ENCODE measurements at regions not wholly inside any gene's neighbourhood (a gene's known extent, or its start where the extent isn't known, plus 50 kb on each side); places are given as distances from the start of the nearest gene placed in this dataset.

- H3F3A ChIP-seq (ENCODE audit: control insufficient read depth, insufficient read depth): no peaks in the 10 kb centered on the region
- peaks cover 5% of the 10 kb centered on the region; the same call in 1 of the 2 replicates for H3K9me3 ChIP-seq (ENCODE audit: control insufficient read depth, insufficient read depth, low read length)
- H4K20me1 ChIP-seq (ENCODE audit: control insufficient read depth, insufficient read depth, low read depth, low read length): no peaks in the 10 kb centered on the region
- H3K27me3 ChIP-seq (ENCODE audit: control insufficient read depth, low read length): no peaks in the 10 kb centered on the region
- H3K79me2 ChIP-seq (ENCODE audit: control insufficient read depth, low read length): no peaks in the 10 kb centered on the region
- H3K36me3 ChIP-seq (ENCODE audit: control insufficient read depth, low read length): no peaks in the 10 kb centered on the region
- H3K4me1 ChIP-seq (ENCODE audit: control insufficient read depth, low read length): no peaks in the 10 kb centered on the region
- H3K4me2 ChIP-seq (ENCODE audit: low read length): no peak overlapping the region
- H3K27ac ChIP-seq (ENCODE audit: low read depth, low read length): no peak overlapping the region
- no peaks in the 10 kb centered on the region for H3K9me2 ChIP-seq (replicated peaks; ENCODE audit: control insufficient read depth, low read length)
- no peak overlapping the region for H3K4me3 ChIP-seq (ENCODE audit: low read length)
- TF ChIP-seq, protein P1, sequence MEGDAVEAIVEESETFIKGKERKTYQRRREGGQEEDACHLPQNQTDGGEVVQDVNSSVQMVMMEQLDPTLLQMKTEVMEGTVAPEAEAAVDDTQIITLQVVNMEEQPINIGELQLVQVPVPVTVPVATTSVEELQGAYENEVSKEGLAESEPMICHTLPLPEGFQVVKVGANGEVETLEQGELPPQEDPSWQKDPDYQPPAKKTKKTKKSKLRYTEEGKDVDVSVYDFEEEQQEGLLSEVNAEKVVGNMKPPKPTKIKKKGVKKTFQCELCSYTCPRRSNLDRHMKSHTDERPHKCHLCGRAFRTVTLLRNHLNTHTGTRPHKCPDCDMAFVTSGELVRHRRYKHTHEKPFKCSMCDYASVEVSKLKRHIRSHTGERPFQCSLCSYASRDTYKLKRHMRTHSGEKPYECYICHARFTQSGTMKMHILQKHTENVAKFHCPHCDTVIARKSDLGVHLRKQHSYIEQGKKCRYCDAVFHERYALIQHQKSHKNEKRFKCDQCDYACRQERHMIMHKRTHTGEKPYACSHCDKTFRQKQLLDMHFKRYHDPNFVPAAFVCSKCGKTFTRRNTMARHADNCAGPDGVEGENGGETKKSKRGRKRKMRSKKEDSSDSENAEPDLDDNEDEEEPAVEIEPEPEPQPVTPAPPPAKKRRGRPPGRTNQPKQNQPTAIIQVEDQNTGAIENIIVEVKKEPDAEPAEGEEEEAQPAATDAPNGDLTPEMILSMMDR (IDR thresholded peaks at IDR 0.05; ENCODE audit: low read depth, low read length, poor library complexity, severe bottlenecking): no peak
- no peak for TF ChIP-seq EZH2phosphoT487 (IDR thresholded peaks at IDR 0.05; ENCODE audit: borderline replicate concordance, low read length)
Observed at GRCh38 chr18:78106946-78107345, 857.3 kb downstream of the GALR1 start.

DNA sequence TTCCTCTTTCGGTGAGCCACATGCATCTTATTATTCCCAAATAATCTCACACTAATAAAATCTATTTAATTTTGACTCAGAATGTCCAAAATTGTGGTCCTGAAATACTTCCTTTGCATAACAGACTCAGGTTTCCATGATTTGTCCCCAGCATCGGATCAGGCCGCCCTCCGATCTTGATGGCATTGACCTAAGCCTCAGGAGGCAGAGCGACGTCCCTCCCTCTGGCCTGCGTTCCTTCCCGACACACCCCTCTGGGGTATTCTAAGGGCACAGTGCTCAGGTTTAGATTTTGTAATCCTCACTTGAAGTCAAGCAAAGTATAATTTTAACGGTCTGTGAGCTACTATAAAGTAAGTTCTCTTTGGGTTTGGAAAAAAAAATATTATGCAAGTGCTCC lies 857.7 kb downstream of the GALR1 start:
- Histone ChIP-seq H3K79me2 (ENCODE audit: control insufficient read depth, low read length) (no peaks in the 10 kb centered on the region), H3K4me1 (ENCODE audit: control insufficient read depth, low read length) (no peaks in the 10 kb centered on the region)

GRCh38 chr18:78108554-78108953 lies 858.9 kb downstream of the GALR1 start:
- Histone ChIP-seq H3K9me3 (ENCODE audit: control insufficient read depth, insufficient read depth, low read length) (peaks cover 5% of the 10 kb centered on the region; the same call in 1 of the 2 replicates), H3K36me3 (ENCODE audit: control insufficient read depth, low read length) (no peaks in the 10 kb centered on the region), H4K20me1 (ENCODE audit: control insufficient read depth, insufficient read depth, low read depth, low read length) (no peaks in the 10 kb centered on the region), H3K9me2 (replicated peaks; ENCODE audit: control insufficient read depth, low read length) (no peaks in the 10 kb centered on the region), H3K79me2 (ENCODE audit: control insufficient read depth, low read length) (no peaks in the 10 kb centered on the region), H3K27ac (ENCODE audit: low read depth, low read length) (no peak overlapping the region), H3K4me2 (ENCODE audit: low read length) (no peak overlapping the region), H3F3A (ENCODE audit: control insufficient read depth, insufficient read depth) (no peaks in the 10 kb centered on the region), H3K4me3 (ENCODE audit: low read length) (no peak overlapping the region), H3K27me3 (ENCODE audit: control insufficient read depth, low read length) (no peaks in the 10 kb centered on the region), H3K4me1 (ENCODE audit: control insufficient read depth, low read length) (no peaks in the 10 kb centered on the region)
- TF ChIP-seq EZH2phosphoT487 (IDR thresholded peaks at IDR 0.05; ENCODE audit: borderline replicate concordance, low read length): no peak
- TF ChIP-seq, protein P1 (IDR thresholded peaks at IDR 0.05; ENCODE audit: low read depth, low read length, poor library complexity, severe bottlenecking): no peak

More for the DNA sequence above, 857.7 kb downstream of the GALR1 start:
- peaks cover 5% of the 10 kb centered on the region; the same call in 1 of the 2 replicates for H3K9me3 ChIP-seq (ENCODE audit: control insufficient read depth, insufficient read depth, low read length)
- no peak for TF ChIP-seq EZH2phosphoT487 (IDR thresholded peaks at IDR 0.05; ENCODE audit: borderline replicate concordance, low read length)
- TF ChIP-seq, protein P1 (IDR thresholded peaks at IDR 0.05; ENCODE audit: low read depth, low read length, poor library complexity, severe bottlenecking): no peak
- no peak overlapping the region for H3K4me3 ChIP-seq (ENCODE audit: low read length)
- H4K20me1 ChIP-seq (ENCODE audit: control insufficient read depth, insufficient read depth, low read depth, low read length): no peaks in the 10 kb centered on the region
- H3K9me2 ChIP-seq (replicated peaks; ENCODE audit: control insufficient read depth, low read length): no peaks in the 10 kb centered on the region
- no peaks in the 10 kb centered on the region for H3K27me3 ChIP-seq (ENCODE audit: control insufficient read depth, low read length)
- no peaks in the 10 kb centered on the region for H3K36me3 ChIP-seq (ENCODE audit: control insufficient read depth, low read length)
- no peak overlapping the region for H3K4me2 ChIP-seq (ENCODE audit: low read length)
- H3F3A ChIP-seq (ENCODE audit: control insufficient read depth, insufficient read depth): no peaks in the 10 kb centered on the region
- no peak overlapping the region for H3K27ac ChIP-seq (ENCODE audit: low read depth, low read length)
